Lower leg skin (tissue), 3 donors: ENCODE measurements at regions not wholly inside any gene's neighbourhood (a gene's known extent, or its start where the extent isn't known, plus 50 kb on each side); places are given as distances from the start of the nearest gene placed in this dataset.

ENCODE experiments used
- POLR2A ChIP-seq, 2 donors: fragments of 450-650 bp; IDR thresholded peaks; one replicate each; pipeline ENCODE4 v1.6.1; 2016 to 2017; ENCODE audit warnings: antibody characterized with exemption in 2 of 2, mild to moderate bottlenecking in 1 of 2, moderate library complexity in 1 of 2
- TF ChIP-seq, protein P1 (sequence below), 3 donors: fragments of 450-650 bp; IDR thresholded peaks; one replicate each; pipeline ENCODE4 v1.5.1; 2016; ENCODE audit warnings: antibody characterized with exemption in 3 of 3, mild to moderate bottlenecking in 3 of 3, moderate library complexity in 2 of 3

DNA sequence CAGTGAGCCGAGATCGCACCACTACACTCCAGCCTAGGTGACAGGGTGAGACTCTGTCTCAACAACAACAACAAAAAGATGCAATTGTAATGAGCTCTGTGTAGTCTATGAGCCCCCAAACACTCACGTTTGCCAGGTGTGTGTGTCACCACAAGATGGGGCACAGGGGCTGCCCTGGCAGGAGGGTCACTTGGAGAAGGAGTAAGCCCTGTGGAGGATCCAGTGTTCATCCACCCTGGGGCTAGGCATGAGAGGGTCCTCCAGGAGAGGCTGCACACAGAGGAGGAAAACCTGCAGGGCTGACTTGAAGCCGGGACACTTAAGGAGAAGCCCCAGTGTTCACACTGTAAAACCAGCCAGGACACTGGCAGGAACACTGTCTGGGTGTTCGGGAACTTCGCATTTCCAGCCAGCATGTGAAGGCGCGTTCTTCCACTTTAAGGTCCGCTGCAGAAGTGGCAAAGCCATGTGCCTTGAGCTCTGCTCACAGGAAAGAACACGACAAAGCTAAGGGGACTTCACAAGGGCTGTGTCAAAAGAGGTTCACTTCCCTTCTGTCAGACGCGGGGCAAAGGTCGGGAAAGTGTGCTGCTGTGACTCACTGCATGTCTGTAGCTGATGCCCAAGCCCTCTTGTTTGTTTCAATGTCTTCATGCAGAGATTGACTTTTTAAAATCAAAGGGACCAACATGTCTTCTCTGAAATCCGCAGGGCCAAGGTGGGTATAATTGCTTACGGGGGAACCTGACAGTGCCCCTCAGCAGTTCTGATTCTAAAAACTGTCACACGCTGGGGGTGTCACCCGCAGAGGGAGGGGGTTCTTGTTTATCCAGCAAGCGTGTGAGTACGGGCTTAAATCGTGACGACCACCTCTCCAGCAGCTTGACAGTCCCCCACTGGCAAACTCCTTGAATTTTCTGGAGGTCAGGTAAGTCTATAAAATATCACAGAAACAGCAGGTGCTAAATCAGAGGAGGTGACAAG, 102.8 kb downstream of the RIPK4 start:
- TF ChIP-seq, protein P1, sequence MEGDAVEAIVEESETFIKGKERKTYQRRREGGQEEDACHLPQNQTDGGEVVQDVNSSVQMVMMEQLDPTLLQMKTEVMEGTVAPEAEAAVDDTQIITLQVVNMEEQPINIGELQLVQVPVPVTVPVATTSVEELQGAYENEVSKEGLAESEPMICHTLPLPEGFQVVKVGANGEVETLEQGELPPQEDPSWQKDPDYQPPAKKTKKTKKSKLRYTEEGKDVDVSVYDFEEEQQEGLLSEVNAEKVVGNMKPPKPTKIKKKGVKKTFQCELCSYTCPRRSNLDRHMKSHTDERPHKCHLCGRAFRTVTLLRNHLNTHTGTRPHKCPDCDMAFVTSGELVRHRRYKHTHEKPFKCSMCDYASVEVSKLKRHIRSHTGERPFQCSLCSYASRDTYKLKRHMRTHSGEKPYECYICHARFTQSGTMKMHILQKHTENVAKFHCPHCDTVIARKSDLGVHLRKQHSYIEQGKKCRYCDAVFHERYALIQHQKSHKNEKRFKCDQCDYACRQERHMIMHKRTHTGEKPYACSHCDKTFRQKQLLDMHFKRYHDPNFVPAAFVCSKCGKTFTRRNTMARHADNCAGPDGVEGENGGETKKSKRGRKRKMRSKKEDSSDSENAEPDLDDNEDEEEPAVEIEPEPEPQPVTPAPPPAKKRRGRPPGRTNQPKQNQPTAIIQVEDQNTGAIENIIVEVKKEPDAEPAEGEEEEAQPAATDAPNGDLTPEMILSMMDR (IDR thresholded peaks at IDR 0.05): no peak
- no peak for TF ChIP-seq POLR2A (IDR thresholded peaks at IDR 0.05)
